SU-DHL-6 (cell line): ENCODE measurements at regions not wholly inside any gene's neighbourhood (a gene's known extent, or its start where the extent isn't known, plus 50 kb on each side); places are given as distances from the start of the nearest gene placed in this dataset.

Experiments
- H2AFZ ChIP-seq: fragments of 200-600 bp; sonication (generic); 2 replicates; pipeline ENCODE4 v1.6.1; 2014; ENCODE audit warnings: low read depth, mild to moderate bottlenecking, moderate library complexity, mixed read lengths, antibody characterized with exemption, low read length; ENCODE audit not compliant: severe bottlenecking
- H3F3A ChIP-seq: fragments of 200-600 bp; shearing (Covaris generic); 2 replicates; pipeline ENCODE4 v1.6.0; 2016; ENCODE audit warnings: antibody characterized with exemption, mild to moderate bottlenecking; ENCODE audit not compliant: insufficient read depth
- H3K27ac ChIP-seq: fragments of 200-600 bp; sonication (generic); 2 replicates; pipeline ENCODE4 v1.5.1; 2016; ENCODE audit warnings: low read depth, mild to moderate bottlenecking, low read length, moderate library complexity, mixed read lengths
- H3K27me3 ChIP-seq: fragments of 200-600 bp; sonication (generic), shearing (Covaris generic); 2 replicates; pipeline ENCODE4 v1.6.0; 2014; ENCODE audit warnings: mild to moderate bottlenecking, low read length
- H3K36me3 ChIP-seq: fragments of 200-600 bp; sonication (generic); 2 replicates; pipeline ENCODE4 v1.6.1; 2014; ENCODE audit warnings: mild to moderate bottlenecking, low read length, mixed read lengths
- H3K4me2 ChIP-seq: fragments of 300-600, 200-600 bp; shearing (Covaris generic), sonication (generic); 2 replicates; pipeline ENCODE4 v1.6.0; 2014; ENCODE audit warnings: low read length, low read depth, mild to moderate bottlenecking; ENCODE audit not compliant: poor library complexity, severe bottlenecking
- H3K4me3 ChIP-seq: fragments of 200-600 bp; sonication (generic); 2 replicates; pipeline ENCODE4 v1.5.1; 2014; ENCODE audit warnings: antibody characterized with exemption, low read length, mild to moderate bottlenecking, mixed read lengths; ENCODE audit not compliant: insufficient read depth, poor library complexity, severe bottlenecking
- H3K79me2 ChIP-seq: fragments of 200-600 bp; sonication (generic); 2 replicates; pipeline ENCODE4 v1.6.1; 2014; ENCODE audit warnings: mild to moderate bottlenecking, low read length, moderate library complexity; ENCODE audit not compliant: insufficient read depth
- H3K9ac ChIP-seq: fragments of 200-600 bp; sonication (generic); 2 replicates; pipeline ENCODE4 v1.7.0; 2014; ENCODE audit warnings: mild to moderate bottlenecking, low read length
- H3K9me2 ChIP-seq: fragments of 200-600 bp; sonication (generic); replicated peaks from 2 replicates; pipeline ENCODE4 v1.6.1; 2014; ENCODE audit warnings: low read length; ENCODE audit not compliant: insufficient read depth
- H3K9me3 ChIP-seq: fragments of 200-600 bp; sonication (generic); 2 replicates; pipeline ENCODE4 v1.6.1; 2014; ENCODE audit warnings: low read length, mixed read lengths; ENCODE audit not compliant: insufficient read depth
- H4K20me1 ChIP-seq: fragments of 200-600 bp; sonication (generic); 2 replicates; pipeline ENCODE4 v1.6.1; 2014; ENCODE audit warnings: low read depth, mild to moderate bottlenecking, antibody characterized with exemption, low read length, moderate library complexity, mixed read lengths
- CTCF ChIP-seq: fragments of 200-600 bp; sonication (generic); IDR thresholded peaks from one replicate; pipeline ENCODE4 v1.5.1; 2017; ENCODE audit warnings: antibody characterized with exemption, mild to moderate bottlenecking, low read length, moderate library complexity; ENCODE audit not compliant: insufficient read depth, poor library complexity, severe bottlenecking
- EZH2phosphoT487 ChIP-seq: fragments of 200-600 bp; sonication (generic), shearing (Covaris generic); conservative IDR thresholded peaks from 2 replicates; pipeline ENCODE4 v1.6.1; 2018; ENCODE audit warnings: mild to moderate bottlenecking, antibody characterized with exemption, low read length, moderate library complexity, mixed read lengths

DNA sequence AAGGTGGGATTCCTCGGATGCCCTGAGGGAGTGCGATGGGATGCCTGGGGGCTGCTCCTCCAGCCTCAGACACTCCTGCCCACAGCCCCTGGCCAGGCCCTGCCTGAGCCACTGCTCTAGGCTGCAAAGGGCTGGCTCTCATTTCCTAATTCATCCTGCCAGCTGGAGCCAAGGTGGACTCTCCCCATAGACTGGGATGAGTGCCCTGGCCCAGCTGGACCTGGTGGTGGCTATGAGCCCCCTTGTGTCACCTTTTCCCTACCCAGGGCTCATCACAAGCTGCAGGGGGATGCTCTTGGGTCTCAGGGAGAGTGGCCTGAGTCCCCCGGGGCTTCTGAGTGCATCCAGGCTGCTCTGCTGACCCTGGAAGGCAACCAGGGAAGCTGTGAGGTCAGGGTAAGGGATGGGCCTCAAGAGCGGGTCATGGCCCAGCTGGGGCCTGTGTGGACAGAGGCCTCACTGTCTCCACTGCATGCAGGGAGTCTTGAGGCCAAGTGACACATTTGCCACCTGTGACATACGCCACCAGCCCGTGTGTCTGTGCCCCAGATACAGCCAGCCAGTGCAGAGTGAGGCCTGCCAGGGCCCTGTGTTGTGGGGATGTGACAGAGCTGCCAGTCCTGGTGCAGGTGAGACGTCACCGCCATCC is 102.7 kb upstream of the IER5L start:
- Histone ChIP-seq H3K9ac (no peak overlapping the region), H2AFZ (no peak overlapping the region), H4K20me1 (no peaks in the 10 kb centered on the region), H3K4me3 (no peak overlapping the region), H3K9me3 (no peaks in the 10 kb centered on the region), H3K4me2 (no peak overlapping the region), H3K27me3 (no peaks in the 10 kb centered on the region), H3K36me3 (no peaks in the 10 kb centered on the region), H3K79me2 (no peaks in the 10 kb centered on the region), H3K9me2 (no peaks in the 10 kb centered on the region), H3F3A (no peaks in the 10 kb centered on the region), H3K27ac (no peak overlapping the region)
- no peak for TF ChIP-seq EZH2phosphoT487
- no peak for TF ChIP-seq CTCF

DNA sequence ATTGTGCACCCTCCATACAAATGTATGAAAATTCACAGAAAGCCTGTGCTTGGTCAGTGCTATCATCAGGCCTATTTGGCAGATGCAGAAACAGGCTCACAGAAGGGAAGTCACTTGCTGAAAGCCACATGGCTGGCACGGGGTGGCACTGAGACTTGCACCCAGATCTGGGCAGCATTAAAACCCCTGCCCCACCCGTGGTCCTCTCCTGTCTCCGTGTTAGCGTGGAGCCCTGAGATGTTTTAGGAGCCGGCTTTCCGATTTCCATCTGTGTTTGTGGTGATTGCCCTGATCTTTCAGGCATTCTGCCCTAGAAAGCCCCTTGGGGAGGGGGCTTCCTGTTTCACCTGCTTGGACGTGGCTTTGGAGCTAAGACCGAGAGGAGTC is 102.2 kb upstream of the IER5L start:
- Histone ChIP-seq H3K4me2 (no peak overlapping the region), H3K9ac (no peak overlapping the region), H3K4me3 (no peak overlapping the region)

DNA sequence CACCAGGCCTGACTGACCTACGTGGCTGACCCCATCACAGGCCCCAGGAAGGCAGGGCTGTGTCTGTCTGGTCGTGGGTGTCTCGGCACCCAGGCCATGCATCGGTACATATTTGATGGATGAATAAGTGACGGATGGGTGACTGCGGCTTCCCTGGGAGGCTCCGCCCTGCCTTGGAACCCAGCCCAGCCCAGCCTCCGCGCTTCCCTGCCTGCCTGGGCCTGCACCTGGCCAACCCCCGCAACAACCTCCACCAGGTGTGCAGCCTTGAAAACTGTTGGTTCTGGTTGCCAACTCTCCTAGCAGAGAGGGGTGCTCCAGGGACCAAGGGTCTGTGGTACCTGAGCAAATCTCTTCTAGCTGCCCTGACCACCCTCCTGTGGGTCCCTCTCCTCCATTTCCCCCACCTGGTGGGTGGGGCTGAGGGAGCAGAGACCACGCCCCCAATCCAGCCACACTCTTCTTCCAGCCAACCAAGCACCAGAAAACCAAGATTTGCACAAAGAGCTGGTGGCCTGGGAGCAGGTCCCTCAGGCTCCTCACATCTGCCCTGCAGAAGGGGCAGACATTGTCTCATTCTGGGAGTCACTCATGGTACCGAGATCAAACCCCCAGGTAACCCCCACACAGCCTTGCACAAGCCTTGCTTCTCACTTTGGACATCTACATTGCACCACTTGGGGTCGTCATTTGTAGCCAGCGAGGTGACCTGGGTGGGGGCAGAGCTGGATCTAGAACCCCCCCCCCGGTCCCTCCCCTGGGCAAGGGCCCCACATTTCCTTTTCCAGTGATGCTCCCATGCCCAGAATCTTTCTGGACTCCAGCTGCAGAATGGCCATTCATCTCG is 100.6 kb upstream of the IER5L start:
- no peaks in the 10 kb centered on the region for H3K27me3 ChIP-seq
- H3K9ac ChIP-seq = no peak overlapping the region
- H3K36me3 ChIP-seq = no peaks in the 10 kb centered on the region
- H3K4me2 ChIP-seq = no peak overlapping the region
- no peak overlapping the region for H3K4me3 ChIP-seq
- no peaks in the 10 kb centered on the region for H4K20me1 ChIP-seq
- H2AFZ ChIP-seq = no peak overlapping the region
- H3K79me2 ChIP-seq = no peaks in the 10 kb centered on the region
- H3K9me3 ChIP-seq = no peaks in the 10 kb centered on the region
- no peak overlapping the region for H3K27ac ChIP-seq
- no peaks in the 10 kb centered on the region for H3K9me2 ChIP-seq
- TF ChIP-seq EZH2phosphoT487 = no peak
- TF ChIP-seq CTCF = no peak
- no peaks in the 10 kb centered on the region for H3F3A ChIP-seq

More for the DNA sequence above, 102.2 kb upstream of the IER5L start:
- Histone ChIP-seq H3K27me3 (no peaks in the 10 kb centered on the region), H4K20me1 (no peaks in the 10 kb centered on the region), H2AFZ (no peak overlapping the region), H3K36me3 (no peaks in the 10 kb centered on the region), H3K9me2 (no peaks in the 10 kb centered on the region), H3K79me2 (no peaks in the 10 kb centered on the region), H3K27ac (no peak overlapping the region), H3K9me3 (no peaks in the 10 kb centered on the region), H3F3A (no peaks in the 10 kb centered on the region)
- TF ChIP-seq CTCF (no peak), EZH2phosphoT487 (no peak)
